ENCODE measurements at regions not wholly inside any gene's neighbourhood (a gene's known extent, or its start where the extent isn't known, plus 50 kb on each side); places are given as distances from the start of the nearest gene placed in this dataset.

- Mint-ChIP-seq H3K36me3 (ENCODE audit: unreplicated experiment) (no peaks in the 10 kb centered on the region), H3K27ac (ENCODE audit: unreplicated experiment) (no peak overlapping the region), H3K4me3 (ENCODE audit: unreplicated experiment) (no peak overlapping the region), H3K9me3 (ENCODE audit: unreplicated experiment) (peaks cover 2% of the 10 kb centered on the region), H3K27me3 (ENCODE audit: unreplicated experiment) (no peaks in the 10 kb centered on the region), H3K4me1 (ENCODE audit: low read depth, unreplicated experiment) (peaks cover 9% of the 10 kb centered on the region)
- no peak for TF ChIP-seq CTCF (IDR thresholded peaks at IDR 0.05; ENCODE audit: partially characterized antibody, unreplicated experiment)
- DNase-seq = no peak
Measured at GRCh38 chr15:62505762-62506161, 340.7 kb upstream of the C2CD4B start.

- TF ChIP-seq CTCF (IDR thresholded peaks at IDR 0.05; ENCODE audit: partially characterized antibody, unreplicated experiment) = no peak
- H3K27me3 Mint-ChIP-seq (ENCODE audit: unreplicated experiment) = no peaks in the 10 kb centered on the region
- H3K4me3 Mint-ChIP-seq (ENCODE audit: unreplicated experiment) = no peak overlapping the region
- H3K36me3 Mint-ChIP-seq (ENCODE audit: unreplicated experiment) = no peaks in the 10 kb centered on the region
- no peak overlapping the region for H3K27ac Mint-ChIP-seq (ENCODE audit: unreplicated experiment)
- peaks cover 9% of the 10 kb centered on the region for H3K4me1 Mint-ChIP-seq (ENCODE audit: low read depth, unreplicated experiment)
- no peak for DNase-seq
- peaks cover 2% of the 10 kb centered on the region for H3K9me3 Mint-ChIP-seq (ENCODE audit: unreplicated experiment)
Measured at GRCh38 chr15:62506217-62506805, 341.2 kb upstream of the C2CD4B start.

DNA sequence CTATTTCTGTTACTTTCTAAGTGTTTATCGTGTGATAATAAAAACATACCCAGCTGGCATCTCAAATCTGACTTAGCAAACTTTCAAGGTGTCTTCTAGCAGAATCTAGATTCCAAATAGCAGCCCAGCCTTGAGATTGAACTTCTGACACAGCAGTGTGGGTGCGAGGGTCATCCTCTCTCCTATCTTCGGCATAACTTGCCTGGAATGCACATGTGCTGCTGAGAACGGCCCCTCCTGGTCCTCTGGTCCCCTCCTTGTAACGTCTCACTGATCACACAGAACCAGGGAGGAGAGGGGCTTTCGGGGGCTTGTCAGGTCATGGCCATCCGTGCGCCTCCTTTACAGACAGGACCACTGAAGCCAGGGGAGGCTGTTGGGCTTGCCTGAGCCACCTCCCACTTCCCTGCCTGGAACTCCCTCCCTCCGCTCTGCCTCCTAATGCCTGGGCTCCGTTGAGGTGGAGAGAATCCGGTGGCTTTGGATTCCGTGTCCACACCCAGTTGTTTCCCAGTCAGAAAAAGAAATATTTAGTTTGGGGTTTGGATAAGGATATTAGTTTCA, 344.4 kb upstream of the C2CD4B start:
- DNase-seq = no peak
- Mint-ChIP-seq H3K36me3 (ENCODE audit: unreplicated experiment) (no peaks in the 10 kb centered on the region), H3K27me3 (ENCODE audit: unreplicated experiment) (no peaks in the 10 kb centered on the region), H3K9me3 (ENCODE audit: unreplicated experiment) (peaks cover 1% of the 10 kb centered on the region), H3K4me1 (ENCODE audit: low read depth, unreplicated experiment) (peaks cover 3% of the 10 kb centered on the region), H3K4me3 (ENCODE audit: unreplicated experiment) (no peak overlapping the region), H3K27ac (ENCODE audit: unreplicated experiment) (no peak overlapping the region)
- no peak for TF ChIP-seq CTCF (IDR thresholded peaks at IDR 0.05; ENCODE audit: partially characterized antibody, unreplicated experiment)

- TF ChIP-seq CTCF (IDR thresholded peaks at IDR 0.05; ENCODE audit: partially characterized antibody, unreplicated experiment) = no peak
- H3K36me3 Mint-ChIP-seq (ENCODE audit: unreplicated experiment) = no peaks in the 10 kb centered on the region
- peaks cover 3% of the 10 kb centered on the region for H3K4me1 Mint-ChIP-seq (ENCODE audit: low read depth, unreplicated experiment)
Measured at GRCh38 chr15:62510791-62511190, 345.7 kb upstream of the C2CD4B start.

GRCh38 chr15:62512904-62513303, 347.8 kb upstream of the C2CD4B start:
- no peaks in the 10 kb centered on the region for H3K36me3 Mint-ChIP-seq (ENCODE audit: unreplicated experiment)
- no peaks in the 10 kb centered on the region for H3K27me3 Mint-ChIP-seq (ENCODE audit: unreplicated experiment)
- H3K9me3 Mint-ChIP-seq (ENCODE audit: unreplicated experiment) = no peaks in the 10 kb centered on the region
- no peak for TF ChIP-seq CTCF (IDR thresholded peaks at IDR 0.05; ENCODE audit: partially characterized antibody, unreplicated experiment)
- DNase-seq = no peak
- H3K27ac Mint-ChIP-seq (ENCODE audit: unreplicated experiment) = no peak overlapping the region
- H3K4me1 Mint-ChIP-seq (ENCODE audit: low read depth, unreplicated experiment) = no peaks in the 10 kb centered on the region
- no peak overlapping the region for H3K4me3 Mint-ChIP-seq (ENCODE audit: unreplicated experiment)

More at GRCh38 chr15:62510791-62511190, 345.7 kb upstream of the C2CD4B start:
- no peak for DNase-seq
- H3K27me3 Mint-ChIP-seq (ENCODE audit: unreplicated experiment) = no peaks in the 10 kb centered on the region
- H3K4me3 Mint-ChIP-seq (ENCODE audit: unreplicated experiment) = no peak overlapping the region
- H3K9me3 Mint-ChIP-seq (ENCODE audit: unreplicated experiment) = no peaks in the 10 kb centered on the region
- no peak overlapping the region for H3K27ac Mint-ChIP-seq (ENCODE audit: unreplicated experiment)

Data from glutamatergic neuron (in vitro differentiated cells).